HG02642 (cell line): ENCODE measurements at regions not wholly inside any gene's neighbourhood (a gene's known extent, or its start where the extent isn't known, plus 50 kb on each side); places are given as distances from the start of the nearest gene placed in this dataset.

Experiments used
- ATAC-seq: cut with Tn5 transposase; IDR thresholded peaks from one replicate; pipeline ENCODE4 v1.9.1; 2021; ENCODE audit warnings: mild to moderate bottlenecking; ENCODE audit not compliant: unreplicated experiment, poor library complexity

DNA sequence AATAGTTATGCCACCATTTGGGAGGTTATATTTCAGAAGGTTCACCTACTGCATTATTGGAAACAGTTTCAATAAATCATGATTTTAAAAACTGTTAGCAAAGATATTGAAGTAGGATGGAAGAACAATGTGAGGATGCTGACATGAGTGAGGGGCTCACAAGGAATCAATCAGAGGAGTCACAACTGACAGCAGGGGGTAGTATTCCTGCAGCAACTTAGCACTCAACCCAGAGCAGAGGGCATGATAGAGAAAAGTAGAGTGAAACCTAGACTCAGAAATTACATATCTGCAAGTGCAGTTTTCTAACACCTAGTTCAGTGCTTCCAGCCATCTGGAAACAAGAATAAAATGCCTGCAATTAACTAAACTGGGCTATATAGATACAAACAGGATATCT is 772.5 kb upstream of the USP15 start:
- ATAC-seq, result no peak

DNA sequence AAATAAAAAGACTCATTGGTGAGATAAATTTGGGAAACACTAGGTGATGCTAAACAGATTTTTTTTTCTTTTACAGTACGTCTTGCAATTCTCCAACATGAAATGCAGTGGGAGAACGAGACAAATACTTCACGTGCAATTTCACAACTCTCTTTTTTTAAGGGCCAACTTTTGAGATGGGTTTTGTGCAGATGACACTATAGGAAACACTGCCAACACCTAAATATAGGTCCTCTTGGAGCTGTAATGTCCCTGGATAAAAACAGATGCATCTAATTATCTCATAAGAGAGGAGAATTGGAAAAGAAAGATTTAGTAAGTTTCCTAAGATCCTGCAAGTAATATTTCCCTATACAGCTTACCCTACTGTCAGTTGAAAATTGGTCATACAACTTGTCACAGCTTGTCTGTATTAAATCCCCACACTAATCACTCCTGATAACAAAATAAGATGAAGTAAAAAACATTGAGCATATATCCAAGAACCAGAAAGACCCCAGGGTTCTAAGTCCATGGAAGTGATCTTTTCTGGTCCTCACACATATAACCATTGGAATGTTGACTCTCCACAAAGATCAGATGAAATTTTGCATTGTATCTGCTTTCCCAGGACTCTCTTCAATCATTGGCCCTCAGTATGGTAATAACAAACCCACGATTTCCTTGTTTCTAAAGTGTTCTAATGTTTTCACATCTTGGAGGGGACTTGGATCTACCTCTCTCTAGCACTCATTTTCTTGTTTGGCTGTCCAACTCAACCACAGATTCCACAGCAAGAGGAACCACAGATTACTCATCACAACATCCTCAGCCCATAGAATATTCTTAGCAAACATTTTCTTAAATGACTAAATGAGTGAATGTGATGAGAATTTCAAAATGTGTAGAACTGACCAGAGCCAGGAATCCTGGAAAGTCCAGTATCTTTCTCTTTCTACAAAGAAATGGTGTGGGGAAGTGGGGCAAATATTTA is 769.4 kb upstream of the USP15 start:
- ATAC-seq, result no peak

DNA sequence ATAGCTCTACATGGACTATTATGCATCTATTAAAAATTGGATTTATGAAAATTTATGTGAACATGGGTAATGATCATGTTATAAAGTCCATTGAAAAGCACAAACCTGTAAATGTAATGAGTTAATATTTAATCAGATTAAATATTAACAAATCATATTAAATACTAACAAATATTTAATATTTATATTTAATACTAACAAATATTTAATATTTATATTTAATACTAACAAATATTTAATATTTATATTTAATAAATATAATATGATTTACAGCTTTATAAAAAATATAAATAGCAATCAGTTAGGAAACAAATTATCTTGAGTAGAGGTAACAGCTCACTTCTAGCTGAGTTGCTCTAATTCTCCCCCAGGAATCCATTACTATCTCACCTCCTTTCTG is 758.0 kb upstream of the USP15 start:
- no peak for ATAC-seq

DNA sequence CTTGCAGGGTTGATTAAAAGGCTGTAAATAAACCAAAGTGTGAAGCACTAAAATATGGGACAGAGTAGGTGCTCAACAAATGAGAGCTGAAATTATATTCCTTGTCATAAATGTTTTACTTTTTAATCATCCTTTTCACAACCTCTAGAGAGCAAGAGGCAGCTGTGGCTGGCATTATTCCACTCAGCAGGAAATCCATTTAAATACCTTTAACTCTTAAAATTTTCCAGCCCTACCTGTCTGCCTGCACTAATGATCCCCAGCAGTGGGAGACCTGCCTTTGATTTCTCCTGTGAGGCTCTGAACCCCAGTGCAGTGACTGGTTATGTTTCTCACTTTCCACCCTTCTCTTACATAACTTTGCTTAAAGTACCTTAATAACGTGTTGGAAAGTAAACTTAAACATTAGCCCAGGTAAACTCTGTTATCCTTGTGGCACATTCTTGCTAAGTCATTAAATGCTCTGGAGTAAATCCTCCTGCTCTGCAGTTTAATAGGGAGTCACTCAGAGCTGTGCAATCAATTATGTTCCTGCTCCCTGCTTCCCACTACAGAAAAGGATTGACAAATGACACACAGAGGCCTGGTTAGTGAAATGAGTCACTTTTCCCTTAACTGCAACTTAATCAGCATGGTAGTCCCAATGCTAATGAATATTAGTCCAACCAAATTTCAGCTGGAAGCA is 755.7 kb upstream of the USP15 start:
- no peak for ATAC-seq

DNA sequence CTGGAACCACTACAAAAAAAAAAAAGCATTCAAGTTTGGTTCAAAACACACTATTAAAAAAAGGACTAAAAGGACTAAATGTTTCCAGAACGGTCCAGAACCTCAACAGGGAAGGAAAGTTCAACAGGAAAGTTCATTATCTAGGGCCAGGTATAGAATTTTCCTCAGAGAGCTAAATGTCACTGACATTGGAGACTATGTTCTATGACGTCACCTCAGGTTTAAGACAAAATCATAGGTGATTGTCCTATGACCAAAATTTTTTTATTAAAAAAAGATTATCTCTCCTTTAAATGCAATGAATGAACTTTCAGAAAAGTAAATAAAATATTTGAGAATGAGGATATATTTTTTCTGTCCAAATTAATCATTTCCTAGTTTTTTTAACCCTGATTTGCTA is 746.7 kb upstream of the USP15 start:
- no peak for ATAC-seq

DNA sequence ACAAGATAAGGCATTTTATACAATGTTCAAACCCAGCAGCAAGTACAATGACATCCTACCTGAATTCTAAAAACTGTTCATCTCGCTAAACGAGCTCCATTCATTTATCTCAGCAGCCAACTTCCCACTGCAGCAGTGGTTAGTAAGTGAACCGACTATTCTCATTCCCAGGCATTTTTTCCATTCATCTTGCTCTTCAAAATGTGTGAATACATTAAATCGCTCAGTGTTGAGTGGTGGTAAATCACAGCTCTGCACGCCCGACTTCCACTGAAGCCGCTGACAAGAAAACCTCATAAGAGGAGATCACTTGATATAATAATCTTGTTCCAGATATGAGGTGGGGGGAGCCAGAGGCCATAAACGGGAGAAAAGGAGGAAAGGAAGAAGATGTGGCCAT is 746.2 kb upstream of the USP15 start:
- no peak for ATAC-seq

DNA sequence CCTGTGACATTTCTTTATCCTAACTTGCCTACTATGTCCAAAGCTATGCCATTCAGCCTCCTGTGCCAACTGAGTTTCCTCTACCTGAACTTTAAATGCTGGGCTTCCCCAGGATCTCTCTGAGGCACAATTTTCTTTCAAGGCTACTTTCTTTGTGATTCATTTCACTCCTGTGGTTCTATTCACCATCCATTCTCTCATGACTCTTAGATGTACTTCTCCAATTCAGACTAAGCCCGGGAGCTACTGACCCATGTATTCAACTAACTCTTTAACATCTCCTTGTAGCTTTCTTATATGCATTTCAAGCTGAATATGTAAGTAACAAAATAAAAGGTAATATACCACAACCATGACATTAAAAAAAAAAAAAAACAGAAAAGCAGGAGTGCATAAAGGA is 738.9 kb upstream of the USP15 start:
- no peak for ATAC-seq

DNA sequence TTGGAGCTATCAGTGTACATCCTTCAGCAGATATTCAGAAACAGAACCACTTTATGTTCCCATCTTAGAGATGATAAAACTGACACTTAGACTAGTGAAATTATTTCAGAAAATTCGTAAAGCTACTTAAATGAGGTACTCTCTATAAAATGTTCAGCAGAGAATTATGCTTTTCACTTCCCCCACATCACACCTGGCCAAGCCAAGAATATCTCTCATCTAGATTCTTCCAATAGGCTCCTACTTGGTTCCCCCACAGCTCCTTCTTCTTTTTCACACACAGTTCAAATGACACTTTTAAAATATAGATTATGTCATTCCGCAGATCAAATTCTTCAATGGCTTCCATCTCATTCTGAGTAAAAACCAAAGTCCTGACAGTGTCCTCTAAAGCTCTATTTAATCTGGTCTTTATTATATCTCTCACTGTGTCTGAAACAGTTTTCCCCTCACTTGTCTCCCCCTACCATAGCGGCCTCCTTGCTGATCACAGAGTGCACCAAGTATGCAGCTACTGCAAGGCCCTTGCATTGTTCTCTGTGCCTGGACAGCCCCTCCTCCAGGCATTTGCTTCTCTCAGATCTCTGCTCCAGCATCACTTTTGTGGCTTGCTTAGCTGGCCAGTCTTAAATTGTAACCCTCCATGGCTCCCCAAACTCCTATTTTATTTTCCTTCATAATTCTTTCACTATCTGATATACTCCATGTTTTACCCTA is 736.8 kb upstream of the USP15 start:
- ATAC-seq, result no peak

DNA sequence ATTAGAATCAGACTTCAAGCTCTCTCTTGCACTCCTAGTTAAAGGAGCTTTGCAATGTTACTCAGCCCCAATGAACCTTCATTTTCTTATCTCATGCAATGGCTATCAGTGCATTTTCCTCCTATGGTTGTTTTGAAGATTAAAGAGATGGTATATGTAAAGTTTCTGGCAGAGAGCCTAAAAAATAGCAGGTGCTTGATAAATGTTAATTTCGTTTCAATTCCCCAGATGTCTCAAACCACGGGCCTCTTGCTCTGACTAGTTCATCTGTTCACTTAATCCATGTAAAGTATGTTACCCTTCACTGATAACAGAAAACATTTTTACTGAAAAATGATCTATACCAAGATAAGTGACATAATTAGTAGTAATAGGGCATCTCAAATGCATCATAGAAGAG is 735.4 kb upstream of the USP15 start:
- no peak for ATAC-seq

DNA sequence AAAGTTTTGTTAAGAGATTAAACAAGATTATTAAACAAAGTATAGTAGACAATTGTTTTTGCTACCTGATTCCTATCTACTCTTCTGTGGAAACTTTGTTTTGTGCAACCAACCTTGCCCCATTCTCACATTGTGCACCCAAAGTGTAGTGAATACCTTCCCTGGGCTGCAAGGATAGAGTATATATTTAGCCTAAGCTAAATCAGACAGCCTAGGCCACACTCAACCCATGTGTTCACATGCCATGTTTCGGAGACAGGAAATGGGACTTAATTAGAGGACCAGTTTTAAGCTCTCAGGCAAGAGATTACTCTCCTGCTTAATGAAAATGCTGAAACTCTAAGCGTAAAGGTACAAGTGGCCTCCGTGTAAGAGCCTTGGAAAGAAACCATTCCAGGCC is 734.9 kb upstream of the USP15 start:
- ATAC-seq, result no peak

DNA sequence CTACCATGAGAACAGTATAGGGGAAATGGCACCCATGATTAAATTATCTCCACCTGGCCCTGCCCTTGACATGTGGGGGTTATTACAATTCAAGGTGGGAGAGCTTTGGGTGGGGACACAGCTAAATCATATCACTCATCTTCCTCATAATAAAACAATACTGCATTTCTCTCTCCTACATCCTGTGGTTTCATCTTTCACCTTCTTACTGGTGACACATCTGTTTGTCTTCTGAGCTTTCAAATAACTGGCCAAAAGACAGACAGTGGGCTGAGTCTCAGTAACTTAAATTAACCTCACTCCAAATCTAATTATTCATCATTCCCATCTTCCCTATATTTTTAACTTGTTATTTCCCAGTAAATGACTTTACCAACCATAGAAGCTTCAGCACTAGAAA is 729.7 kb upstream of the USP15 start:
- no peak for ATAC-seq

DNA sequence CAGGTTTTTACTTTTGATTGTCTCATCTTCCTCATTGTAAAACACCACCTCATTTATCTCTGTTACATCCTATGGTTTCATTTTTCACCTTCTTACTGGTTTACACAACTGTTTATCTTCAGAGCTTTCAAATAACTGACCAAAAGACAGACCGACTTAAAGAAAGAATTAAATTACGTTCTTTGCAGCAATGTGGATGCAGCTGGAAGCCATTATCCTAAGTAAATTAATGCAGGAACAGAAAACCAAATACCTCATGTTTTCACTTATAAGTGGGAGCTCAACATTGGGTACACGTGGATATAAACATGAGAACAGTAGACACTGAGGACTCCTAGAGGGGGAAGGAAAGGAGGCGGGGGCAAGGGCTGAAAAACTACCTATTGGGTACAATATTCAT is 729.0 kb upstream of the USP15 start:
- ATAC-seq, result no peak

DNA sequence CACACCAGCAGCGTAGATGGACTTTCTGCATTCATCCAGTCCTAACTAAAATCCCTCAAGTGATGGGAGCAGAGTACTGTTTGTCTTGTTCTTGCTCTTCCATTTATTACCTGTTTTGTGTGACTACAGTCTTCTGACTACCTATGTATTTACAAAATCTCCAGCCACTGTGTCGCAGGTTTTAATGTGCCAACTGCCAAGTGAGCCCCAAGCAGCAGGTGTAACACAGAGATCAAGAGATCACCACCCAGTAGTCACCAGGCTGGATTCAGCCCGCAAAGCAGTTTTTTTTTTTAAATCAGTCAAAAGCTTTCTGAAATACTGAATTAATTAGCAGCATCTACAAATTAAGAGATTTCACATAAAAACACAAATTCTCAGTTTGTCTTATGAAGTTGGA is 724.1 kb upstream of the USP15 start:
- ATAC-seq, result no peak

DNA sequence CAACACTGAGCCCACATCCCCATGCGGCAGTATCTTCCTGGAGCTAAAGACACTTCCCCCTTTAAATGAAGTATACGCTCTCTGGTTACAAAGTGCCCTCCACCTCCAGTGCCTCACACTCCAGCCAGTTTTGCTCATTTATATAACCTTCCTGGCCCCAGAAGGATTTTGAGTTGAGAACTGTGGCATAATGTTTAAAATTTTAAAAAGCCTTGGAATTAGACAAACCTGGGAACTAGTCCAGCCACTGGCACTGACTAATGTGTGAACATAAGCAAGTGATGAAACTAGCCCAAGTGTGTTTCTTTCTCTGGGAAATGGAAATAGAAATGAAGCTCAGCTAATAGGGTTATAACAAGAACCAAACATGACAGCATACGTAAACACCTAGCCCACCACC is 723.7 kb upstream of the USP15 start:
- no peak for ATAC-seq

DNA sequence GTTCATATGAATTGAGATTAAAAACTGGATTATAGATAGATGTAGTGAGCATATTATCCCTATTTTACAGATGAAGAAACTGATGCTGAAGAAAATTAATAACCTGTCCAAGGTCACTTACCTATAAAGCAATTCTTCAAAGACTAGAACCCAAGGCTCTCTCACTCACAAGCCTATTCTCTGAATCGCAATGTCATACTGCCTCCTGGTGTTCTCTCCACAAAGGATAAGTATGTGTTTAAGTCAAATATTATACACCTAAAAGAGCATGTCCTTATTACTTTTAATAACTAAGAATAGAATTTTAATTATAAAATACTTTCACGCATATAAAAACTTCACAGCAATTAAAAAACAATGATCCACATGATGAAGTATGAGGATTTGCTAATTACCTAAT is 721.3 kb upstream of the USP15 start:
- no peak for ATAC-seq

DNA sequence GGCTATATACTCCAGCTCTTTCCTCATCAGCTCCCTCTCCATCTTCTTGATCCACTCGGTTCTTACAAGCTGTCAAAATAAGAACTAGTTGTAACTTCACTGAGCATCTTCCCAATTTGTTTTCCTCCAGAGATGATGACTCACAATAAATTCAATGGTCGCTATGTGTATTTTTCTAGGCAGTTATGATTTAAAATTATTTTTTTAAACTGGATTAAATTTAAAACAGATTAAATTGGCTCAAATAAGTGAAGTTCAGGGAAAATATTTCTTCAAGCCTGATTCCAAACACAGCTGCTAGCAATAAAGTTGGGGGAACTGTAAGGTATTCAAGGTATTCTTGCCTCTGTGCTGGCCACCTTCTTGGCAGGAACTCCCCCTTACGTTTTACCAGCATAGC is 717.7 kb upstream of the USP15 start:
- ATAC-seq, result no peak

DNA sequence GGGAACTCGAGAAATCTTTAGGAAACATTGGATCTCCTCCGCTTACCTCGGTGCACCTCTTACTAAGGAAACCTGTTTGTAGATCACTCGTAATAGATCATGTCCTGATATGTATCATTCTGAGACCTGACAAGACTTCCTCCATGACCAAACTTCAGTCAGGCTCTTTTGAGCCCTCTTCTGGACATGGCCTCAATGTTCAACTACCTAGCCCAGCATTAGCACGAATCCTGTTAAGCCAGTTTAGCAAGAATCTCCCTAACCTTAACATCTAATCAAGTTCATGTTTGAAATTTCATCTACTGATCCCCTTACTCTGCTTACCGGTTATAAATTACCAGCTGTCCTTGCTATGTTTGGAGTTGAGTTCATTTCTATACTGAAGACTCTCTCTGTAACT is 713.9 kb upstream of the USP15 start:
- no peak for ATAC-seq

DNA sequence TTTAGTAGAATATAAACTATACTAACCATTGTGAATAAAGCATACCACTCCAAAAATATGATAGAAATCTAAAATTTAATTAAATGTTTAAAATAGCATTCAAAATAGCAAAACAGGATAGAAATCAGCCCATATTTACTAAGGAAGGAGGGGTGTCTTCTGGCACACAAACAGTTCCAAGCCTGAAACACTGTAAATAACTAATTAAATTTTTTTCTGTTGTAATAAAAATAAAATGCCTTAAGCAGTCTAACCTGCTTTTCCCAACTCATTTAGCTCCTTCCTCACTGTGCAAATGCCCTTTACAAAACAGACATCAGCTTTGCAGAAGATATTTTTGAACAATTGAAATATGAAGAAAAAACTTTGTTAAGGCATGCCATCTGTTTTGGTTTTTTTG is 707.1 kb upstream of the USP15 start:
- no peak for ATAC-seq

DNA sequence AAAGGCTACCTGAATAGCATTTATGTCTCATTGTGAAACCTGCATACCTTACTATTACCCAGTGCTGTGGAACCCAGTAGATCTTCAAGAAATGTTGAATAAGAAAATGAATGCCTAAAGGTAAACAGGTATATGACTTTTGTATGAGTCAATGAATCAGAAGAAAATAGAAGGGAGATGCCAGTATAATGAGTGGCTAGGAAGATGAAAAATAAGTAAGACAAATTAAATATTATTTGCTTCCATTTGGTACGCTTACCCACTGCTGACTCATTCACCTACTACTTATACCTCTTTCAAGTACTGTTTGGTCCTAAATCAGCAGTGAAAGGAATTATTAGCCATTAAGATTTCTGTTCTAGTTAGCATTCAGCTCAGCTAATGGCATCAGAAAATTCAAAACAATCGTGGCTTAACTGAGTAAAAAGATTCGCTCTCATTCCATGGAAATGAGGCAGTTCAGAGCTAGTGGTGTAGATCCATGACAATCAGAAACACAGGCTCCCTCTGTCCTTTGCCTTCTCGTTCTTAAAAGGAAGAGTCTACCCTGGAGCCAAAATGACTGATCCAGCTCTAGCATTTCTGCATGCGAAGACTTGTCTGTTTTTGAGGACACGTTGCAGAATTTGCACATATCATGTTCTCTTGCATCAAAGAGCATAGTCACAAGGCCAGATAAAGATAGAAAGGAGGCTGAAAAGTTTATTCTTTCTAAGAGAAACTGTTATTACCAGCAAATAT is 705.8 kb upstream of the USP15 start:
- no peak for ATAC-seq

DNA sequence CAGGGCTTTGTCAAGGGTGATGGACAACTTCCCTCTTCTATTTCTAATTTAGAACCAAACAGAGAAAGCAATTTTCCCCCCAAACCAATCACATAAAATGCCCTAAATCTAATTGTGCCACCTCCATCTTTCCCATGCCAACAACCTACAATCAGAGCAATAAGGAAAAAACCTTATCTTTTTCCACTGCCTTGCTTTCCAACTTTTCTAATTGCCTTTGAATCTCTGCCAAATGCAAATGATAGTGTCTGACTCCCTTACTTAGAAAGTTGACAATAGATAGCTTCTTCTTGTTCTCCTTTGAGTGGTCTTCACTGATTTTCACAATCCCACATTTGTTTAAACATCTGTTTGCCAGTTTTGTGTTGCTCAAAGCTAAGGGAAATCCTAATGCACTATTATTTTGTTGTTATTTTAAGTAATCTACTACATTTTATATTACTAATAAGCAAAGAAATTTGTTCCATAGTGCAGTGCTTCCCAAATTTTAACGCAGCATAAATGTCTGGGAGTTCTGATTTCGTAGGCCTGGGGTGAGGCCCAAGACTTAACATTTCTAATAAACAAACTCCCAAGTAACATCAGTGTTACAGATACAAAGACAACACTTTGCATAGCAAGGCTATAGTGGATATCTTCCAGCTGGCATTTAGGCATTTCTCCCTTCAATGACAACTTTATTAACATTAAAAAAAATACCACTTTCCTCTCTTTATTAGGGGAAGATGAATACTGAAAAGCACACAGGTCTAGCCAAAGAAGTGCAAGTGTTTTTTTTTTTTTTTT is 696.3 kb upstream of the USP15 start:
- no peak for ATAC-seq
